ENCODE measurements at regions not wholly inside any gene's neighbourhood (a gene's known extent, or its start where the extent isn't known, plus 50 kb on each side); places are given as distances from the start of the nearest gene placed in this dataset.

- DNase-seq (ENCODE audit: low spot score): no peak
Observed at GRCh38 chr2:42920446-42921146, 128.2 kb upstream of the HAAO start.

DNA sequence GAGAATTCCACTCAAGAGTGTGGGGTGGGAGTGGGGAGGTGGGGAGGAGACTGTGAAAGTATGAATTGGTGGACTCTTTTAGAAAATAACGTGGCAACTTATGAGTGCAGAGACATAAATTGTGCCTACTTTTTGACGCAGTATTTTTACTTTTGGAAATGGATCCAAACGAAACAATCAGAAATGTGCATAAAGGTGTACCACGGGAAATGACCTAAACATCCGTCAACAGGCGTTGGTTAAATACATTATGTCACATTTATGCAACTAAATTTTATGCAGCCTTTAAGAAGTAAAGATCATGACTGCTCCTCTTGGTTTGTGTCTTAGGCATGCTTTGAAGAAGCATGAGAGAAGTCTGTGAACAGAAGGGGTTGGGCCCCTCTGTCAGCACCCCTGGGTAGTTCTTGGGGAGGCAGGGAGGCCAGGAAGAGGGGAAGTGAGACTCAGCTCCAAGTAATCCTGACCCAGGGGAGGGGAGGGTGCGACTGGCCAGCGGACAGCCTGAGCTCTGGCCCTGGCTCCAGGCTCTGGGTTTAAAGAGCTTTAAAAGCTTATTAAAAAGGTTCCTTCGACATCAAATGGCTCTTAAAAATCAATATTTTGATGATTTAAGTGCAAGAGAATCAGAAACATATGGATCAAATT lies 126.4 kb upstream of the HAAO start:
- no peak for DNase-seq (ENCODE audit: low spot score)

DNA sequence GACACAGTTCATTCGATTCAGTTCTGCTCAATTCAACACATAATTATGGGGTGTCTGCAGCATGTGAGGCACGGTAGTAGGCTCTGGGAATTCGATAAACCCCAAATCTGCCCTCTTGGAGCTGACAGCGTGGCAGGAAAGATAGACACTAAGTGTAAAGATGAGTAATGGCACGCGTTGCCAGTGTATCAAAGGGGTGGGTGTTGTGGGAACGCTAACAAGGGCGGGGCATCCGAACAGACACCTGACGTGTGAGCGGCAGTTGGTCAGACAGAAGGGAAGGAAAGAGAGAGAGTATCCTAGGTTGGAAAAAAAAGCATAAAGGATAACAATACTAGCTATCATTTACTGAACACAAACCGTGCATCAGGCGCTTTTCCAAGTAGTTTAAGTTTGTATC lies 125.7 kb upstream of the HAAO start:
- no peak for DNase-seq (ENCODE audit: low spot score)

GRCh38 chr2:42917425-42917927 lies 125.1 kb upstream of the HAAO start:
- peak; percentile 68 for DNase-seq (ENCODE audit: low spot score)

- no peak for DNase-seq (ENCODE audit: low spot score)
Observed at GRCh38 chr2:42916324-42916723, 123.9 kb upstream of the HAAO start.

DNA sequence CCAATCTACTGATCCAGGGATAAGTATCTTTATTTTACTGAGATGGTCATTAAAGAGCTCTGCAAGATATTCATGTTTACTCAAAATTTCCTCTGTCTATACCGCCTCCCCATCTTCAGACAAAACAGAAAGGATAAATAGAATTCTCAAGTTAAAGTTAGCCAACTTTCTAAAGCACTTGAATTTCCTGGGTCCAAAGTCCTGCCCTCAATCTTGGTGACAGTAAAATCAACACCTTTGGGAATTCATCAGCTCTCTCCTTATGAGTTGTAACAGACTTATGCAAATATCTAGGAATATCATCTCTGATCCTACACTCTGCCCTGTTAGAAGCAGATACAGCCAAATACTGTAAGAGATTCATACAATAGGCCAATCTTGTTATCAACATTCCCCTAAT lies 122.5 kb upstream of the HAAO start:
- DNase-seq (ENCODE audit: low spot score): no peak

DNA sequence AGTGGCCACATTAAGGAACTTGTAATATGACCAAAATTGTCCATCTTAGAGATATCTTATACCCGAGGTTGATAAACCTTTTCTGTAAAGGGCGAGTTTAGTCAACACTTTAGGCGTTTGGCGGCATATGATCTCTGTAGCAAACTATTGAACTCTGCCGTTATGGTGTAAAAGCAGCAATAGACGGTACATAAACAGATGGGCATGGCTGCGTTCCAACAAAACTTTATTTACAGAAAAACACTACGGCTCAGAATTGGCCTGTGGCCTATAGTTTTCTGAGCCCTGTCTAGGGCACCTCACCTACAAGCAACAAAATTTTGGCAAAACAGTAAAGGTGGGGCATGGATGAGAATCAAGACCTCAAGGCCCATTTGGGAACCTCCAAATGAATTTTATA lies 121.9 kb upstream of the HAAO start:
- DNase-seq (ENCODE audit: low spot score): no peak

DNA sequence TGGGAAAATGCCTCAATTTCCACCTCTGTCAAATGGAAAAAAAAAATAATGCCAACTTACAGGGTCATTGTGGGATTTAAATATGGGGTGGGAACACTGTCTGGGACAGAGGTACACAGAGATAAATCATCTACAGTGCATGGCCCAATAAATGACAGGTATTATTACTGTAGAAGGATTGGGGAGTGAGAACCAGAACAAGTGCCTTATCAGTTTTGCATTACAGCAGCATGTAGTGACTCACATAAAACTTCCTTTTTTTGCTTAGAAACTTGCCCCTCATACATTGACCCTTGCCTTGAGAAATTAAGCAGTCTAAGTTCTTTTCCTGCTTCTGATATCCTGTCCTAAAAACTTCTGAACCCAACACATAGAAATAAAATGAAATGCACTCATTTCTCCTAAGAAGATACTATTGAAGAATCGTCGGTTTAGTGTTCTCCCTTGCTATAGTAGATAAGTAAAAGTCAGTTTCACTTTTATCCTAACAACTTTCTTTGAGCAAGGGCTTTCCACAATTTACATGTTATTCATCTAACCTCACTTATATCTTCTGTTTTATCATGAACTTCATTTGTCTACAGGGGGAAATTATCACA lies 121.0 kb upstream of the HAAO start:
- no peak for DNase-seq (ENCODE audit: low spot score)

DNA sequence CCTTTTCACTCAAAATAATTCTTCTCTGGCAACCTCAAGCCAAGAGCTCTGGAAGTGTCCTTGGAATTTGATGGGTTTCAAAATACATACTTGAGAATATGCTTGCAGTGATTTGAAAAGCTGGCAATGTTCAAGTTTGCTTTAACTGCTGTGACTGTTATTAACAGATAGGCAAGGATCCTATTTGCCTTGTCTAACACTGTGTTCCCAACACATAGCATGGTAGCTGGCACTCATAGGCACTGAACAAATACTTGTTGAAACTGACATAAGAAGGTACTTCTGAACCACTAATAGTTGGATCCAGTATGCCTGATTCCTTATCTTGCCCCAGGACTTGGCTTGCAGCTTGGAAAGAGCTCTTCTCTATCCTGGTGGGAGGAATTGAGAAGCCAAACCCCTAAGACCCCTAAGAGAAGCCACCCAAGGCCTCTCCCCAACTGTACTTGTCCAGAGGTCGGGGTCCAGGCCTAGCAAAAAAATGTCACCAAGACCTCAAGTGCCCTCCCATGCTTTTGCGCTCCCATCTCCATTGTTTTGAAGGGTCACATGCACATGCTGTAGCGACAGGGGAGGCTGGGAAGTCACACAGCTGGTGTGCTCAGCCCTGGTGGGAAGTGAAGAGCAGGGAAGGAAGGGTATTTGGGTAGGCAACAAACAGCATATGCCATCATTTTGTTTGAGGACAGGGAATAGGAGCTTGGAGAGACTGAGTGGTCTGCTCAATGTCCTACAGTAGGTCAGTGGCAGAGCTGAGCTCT lies 118.4 kb upstream of the HAAO start:
- no peak for DNase-seq (ENCODE audit: low spot score)

GRCh38 chr2:42909966-42910365 lies 117.6 kb upstream of the HAAO start:
- no peak for DNase-seq (ENCODE audit: low spot score)

DNA sequence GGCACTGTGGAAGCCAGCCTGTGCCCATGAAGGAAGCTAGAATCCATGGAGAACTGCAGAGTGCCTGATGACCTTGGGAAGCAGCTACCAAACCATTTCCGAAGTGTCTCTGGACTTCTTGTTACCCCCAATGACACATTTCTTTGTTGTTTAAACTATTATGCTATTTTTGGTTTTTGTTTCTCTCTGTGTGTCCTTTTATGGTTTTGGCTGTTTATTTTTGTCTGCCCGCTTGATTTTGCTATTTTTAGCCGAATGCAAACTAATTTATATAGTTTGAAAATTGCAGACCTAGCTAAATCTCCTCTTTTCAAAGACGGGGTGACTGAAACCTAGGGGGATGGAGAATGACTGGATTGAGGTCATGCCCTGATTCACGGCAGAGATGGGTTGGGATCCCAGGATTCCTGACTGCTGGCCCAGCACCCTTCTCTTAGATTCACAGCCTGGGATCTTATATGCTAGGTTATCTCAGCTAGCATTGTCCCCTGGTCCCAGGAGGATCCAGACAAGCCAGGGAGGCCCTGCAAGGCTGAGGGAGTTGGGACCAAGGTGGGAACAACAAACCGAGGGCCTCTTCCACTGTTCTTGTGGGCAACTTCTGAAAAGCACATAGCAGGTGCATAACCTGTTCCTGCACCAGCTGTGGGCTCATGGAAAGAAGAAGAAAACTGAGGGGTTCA lies 116.3 kb upstream of the HAAO start:
- DNase-seq (ENCODE audit: low spot score): no peak

GRCh38 chr2:42907835-42908234 lies 115.5 kb upstream of the HAAO start:
- no peak for DNase-seq (ENCODE audit: low spot score)

DNA sequence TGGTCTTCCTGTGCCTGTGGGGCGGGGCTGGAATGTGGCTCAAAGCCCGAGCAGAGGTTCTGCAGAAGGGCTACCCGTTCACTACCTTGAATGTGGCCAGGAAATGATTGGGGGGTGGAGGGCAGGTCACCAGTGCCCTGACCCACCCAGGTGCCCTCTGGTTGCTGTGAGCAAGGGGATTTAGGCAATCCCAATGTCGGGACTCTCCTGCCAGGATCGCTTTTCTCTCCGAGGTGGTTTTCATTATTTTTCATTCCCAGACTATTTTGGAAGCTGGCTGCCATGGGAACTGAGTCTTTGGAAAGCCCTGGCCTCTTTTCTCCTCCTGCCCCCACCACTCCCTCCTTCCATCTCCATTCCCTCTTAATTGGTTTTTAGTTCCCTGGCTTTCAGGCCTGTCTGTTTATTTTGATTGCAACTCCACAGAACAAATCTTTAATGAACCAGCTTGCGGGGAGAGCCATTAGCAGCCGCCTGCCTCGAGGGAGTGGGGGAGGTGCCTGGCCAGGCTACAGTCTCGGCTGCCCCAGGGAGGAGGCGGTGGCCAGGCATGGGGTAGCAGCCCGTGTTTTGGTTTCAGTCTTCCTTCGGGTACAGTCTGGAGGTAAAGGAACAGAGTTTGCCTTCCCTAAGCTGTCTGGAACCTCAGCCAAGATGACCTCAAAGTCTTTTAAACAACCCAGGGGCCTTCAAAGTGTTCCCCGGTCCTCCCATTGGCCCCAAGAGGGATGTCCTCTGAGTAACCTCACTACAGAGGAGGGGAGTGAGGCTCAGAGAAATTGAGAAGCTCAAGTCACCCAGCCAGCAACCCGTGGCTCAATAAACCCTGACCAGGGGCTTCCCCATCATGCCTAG lies 114.4 kb upstream of the HAAO start:
- no peak for DNase-seq (ENCODE audit: low spot score)

DNA sequence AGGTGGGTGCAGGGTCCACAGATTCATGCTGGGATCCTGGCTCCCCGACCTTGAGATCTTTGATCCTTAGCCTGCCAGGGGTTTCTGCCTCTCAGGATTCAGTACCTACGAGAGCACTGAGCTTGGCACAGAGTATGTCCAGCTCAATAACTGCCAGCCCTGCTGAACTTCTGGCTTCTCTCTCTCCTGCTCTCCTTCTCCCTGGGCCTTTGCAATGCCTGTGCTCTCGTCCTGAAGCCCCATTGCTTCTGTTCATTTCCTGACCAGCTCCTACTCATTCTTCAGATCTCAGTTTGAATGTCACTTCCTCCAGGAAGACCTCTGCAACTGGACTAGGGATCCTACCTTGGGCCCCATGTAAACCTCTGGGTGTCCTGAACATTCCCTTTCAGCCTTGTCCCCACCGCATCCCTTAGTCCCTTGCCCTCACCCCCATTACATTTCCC lies 113.8 kb upstream of the HAAO start:
- DNase-seq (ENCODE audit: low spot score): no peak

- no peak for DNase-seq (ENCODE audit: low spot score)
Observed at GRCh38 chr2:42905341-42906110, 113.1 kb upstream of the HAAO start.

GRCh38 chr2:42904576-42904876 lies 112.1 kb upstream of the HAAO start:
- no peak for DNase-seq (ENCODE audit: low spot score)

DNA sequence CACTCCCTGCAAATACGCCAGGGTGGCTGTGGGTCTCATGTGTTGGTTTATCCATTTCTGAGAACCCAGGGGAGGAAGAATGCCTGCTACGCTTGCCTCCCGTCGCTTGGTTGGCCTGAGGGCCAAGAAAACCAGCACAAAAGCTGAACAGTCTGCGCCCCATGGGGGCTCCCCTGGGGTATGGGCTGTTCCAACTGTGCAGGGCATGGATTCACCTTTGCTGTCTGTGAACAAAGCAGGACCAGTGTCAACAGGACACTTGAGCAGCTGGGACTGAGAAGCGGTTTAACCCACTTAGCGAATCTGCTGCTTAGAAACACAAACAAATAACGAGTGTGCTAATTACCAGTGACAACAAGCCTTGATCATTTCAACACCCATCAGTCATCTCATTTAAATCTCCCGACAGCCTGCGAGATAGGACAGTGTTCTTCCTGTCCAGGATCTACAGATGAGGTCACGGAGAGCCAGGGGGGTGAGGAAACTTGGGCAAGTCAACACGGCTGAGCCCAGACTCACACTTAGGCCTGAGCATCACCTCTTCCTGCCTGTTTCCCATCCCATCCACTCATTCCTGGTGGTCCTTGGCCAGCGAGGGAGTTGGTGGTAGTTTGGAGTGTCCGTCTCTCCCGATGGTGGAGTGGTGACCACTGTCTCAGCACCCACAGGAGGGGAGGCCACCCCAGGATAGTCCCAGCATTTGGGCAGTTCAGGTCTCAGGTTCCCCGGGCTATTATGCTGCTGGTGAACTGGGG lies 111.6 kb upstream of the HAAO start:
- no peak for DNase-seq (ENCODE audit: low spot score)

GRCh38 chr2:42902939-42903709 lies 110.7 kb upstream of the HAAO start:
- DNase-seq (ENCODE audit: low spot score): no peak

All from mucosa of gallbladder (tissue), 1 donor.